ENCODE measurements at regions not wholly inside any gene's neighbourhood (a gene's known extent, or its start where the extent isn't known, plus 50 kb on each side); places are given as distances from the start of the nearest gene placed in this dataset.

- TF ChIP-seq CTCF (IDR thresholded peaks at IDR 0.05): no peak
- no peak for TF ChIP-seq POLR2A (IDR thresholded peaks at IDR 0.05)
Observed at GRCh38 chr17:59505610-59506276, 59.7 kb upstream of the DHX40 start.
